ENCODE measurements at regions not wholly inside any gene's neighbourhood (a gene's known extent, or its start where the extent isn't known, plus 50 kb on each side); places are given as distances from the start of the nearest gene placed in this dataset.

DNA sequence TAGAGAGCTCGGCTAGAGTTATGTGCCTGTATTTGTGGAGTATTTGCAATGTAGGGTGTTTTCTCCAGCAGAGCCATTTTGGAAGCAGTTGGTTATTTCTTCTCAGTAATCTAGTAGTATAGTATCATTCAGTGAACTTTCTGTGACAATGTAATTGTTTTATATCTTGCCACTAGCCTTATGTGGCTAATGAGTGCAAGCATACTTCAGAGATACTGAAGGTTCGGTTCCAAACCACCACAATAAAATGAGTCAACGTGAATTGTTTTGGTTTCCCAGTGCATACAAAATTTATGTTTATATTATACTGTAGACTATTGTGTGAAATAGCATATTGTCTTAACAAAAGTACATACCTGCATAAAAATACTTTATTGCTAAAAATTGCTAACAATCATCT lies 286.9 kb upstream of the TBL1XR1 start:
- DNase-seq (ENCODE audit: low read depth) (no peak), FAIRE-seq (no peak)
- no peak overlapping the region for H3K4me3 ChIP-seq (ENCODE audit: low read depth, low read length)
- H3K27me3 ChIP-seq (ENCODE audit: control insufficient read depth, insufficient read depth, low read length) = no peaks in the 10 kb centered on the region
- TF ChIP-seq, protein P1, sequence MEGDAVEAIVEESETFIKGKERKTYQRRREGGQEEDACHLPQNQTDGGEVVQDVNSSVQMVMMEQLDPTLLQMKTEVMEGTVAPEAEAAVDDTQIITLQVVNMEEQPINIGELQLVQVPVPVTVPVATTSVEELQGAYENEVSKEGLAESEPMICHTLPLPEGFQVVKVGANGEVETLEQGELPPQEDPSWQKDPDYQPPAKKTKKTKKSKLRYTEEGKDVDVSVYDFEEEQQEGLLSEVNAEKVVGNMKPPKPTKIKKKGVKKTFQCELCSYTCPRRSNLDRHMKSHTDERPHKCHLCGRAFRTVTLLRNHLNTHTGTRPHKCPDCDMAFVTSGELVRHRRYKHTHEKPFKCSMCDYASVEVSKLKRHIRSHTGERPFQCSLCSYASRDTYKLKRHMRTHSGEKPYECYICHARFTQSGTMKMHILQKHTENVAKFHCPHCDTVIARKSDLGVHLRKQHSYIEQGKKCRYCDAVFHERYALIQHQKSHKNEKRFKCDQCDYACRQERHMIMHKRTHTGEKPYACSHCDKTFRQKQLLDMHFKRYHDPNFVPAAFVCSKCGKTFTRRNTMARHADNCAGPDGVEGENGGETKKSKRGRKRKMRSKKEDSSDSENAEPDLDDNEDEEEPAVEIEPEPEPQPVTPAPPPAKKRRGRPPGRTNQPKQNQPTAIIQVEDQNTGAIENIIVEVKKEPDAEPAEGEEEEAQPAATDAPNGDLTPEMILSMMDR (IDR thresholded peaks at IDR 0.05; ENCODE audit: insufficient read depth, low read length, severe bottlenecking) = no peak
- no peaks in the 10 kb centered on the region for H3K36me3 ChIP-seq (ENCODE audit: control insufficient read depth, insufficient read depth, low read length)

DNA sequence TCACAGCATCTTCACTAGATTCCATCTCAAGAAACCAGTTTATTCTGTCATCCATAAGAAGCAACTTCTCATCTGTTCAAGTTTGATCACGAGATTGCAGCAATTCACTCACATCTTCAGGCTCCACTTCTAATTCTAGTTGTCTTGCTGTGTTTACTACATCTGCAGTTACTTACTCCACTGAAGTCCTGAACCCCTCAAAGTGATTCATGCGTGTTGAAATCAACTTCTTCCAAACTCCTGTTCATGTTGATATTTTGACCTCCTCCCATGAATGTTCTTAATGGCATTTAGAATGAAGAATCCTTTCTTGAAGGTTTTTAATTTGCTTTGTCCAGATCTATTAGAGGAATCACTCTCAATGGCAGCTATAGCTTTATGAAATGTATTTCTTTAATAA lies 287.6 kb upstream of the TBL1XR1 start:
- FAIRE-seq = no peak

DNA sequence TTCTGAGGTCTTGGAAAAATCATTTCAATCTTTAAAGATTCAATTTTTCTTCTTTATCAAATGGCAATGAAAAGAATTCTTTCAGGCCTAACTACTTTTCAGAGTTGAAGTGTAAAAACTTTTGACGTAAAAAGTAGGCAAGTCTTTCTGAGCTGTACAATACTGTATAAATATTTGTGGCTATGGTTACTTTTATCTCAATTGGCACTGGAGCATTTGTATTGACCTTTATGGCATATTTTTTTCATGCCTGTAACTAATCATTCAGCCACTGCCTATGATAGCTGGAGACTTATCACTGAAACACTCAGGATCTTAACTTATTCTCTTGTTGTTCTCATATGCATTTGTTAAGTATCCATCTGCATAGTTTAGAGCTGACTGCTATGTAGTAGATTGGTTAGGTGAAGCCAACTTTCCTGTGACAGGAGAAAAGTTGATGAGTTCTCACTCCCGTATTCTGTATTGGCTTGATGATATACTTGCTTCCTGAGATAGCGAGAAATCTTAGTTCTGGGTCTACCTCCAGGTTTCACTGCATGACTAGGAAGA lies 290.4 kb upstream of the TBL1XR1 start:
- no peaks in the 10 kb centered on the region for H3K36me3 ChIP-seq (ENCODE audit: control insufficient read depth, insufficient read depth, low read length)
- DNase-seq (ENCODE audit: low read depth) (no peak), FAIRE-seq (no peak)
- TF ChIP-seq, protein P1 (IDR thresholded peaks at IDR 0.05; ENCODE audit: insufficient read depth, low read length, severe bottlenecking) = no peak
- H3K4me3 ChIP-seq (ENCODE audit: low read depth, low read length) = no peak overlapping the region
- no peaks in the 10 kb centered on the region for H3K27me3 ChIP-seq (ENCODE audit: control insufficient read depth, insufficient read depth, low read length)

More for the DNA sequence above, 287.6 kb upstream of the TBL1XR1 start:
- TF ChIP-seq, protein P1 (IDR thresholded peaks at IDR 0.05; ENCODE audit: insufficient read depth, low read length, severe bottlenecking) = no peak
- H3K4me3 ChIP-seq (ENCODE audit: low read depth, low read length) = no peak overlapping the region
- H3K27me3 ChIP-seq (ENCODE audit: control insufficient read depth, insufficient read depth, low read length) = no peaks in the 10 kb centered on the region
- H3K36me3 ChIP-seq (ENCODE audit: control insufficient read depth, insufficient read depth, low read length) = no peaks in the 10 kb centered on the region
- DNase-seq (ENCODE audit: low read depth) = no peak

DNA sequence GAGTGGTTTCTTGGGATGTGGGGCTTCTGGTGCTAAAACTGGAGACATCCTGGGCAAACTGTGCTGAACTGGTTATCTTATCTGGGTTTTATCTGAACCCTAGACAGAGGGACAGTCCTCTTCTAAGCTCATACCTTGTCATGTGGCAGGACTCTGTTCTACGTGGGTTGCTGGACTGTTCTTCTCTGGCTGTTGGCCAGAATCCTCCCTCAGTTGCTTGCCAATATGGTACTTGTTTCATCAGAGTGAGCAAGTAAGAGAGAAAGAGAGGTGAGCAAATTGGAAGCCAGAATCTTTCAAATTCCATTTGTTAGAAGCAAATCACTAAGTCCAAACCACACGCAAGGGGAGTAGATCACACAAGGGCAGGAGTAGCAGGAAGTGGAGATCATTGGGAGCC lies 291.5 kb upstream of the TBL1XR1 start:
- no peak for DNase-seq (ENCODE audit: low read depth)
- TF ChIP-seq, protein P1 (IDR thresholded peaks at IDR 0.05; ENCODE audit: insufficient read depth, low read length, severe bottlenecking) = no peak
- no peaks in the 10 kb centered on the region for H3K27me3 ChIP-seq (ENCODE audit: control insufficient read depth, insufficient read depth, low read length)
- H3K36me3 ChIP-seq (ENCODE audit: control insufficient read depth, insufficient read depth, low read length) = no peaks in the 10 kb centered on the region
- no peak overlapping the region for H3K4me3 ChIP-seq (ENCODE audit: low read depth, low read length)
- no peak for FAIRE-seq

DNA sequence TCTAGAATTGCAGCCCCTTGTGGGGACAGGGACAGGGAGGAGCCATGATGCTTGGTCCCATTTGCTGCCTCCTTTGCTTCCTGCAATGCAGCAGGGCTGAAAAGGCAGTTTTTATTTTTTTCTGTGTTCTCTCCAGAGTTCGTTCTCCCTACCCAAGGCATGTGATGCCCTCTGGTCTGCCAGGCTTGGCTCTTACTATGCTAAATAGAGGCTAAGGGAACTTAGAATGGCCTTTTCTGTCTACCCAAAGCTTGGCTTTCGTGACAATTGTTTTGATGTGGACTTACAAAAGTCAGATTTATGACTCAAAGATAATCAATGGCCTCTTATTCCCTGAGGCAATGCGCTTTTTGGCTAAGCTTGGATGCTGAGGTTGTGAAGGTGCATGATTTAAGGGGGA lies 293.3 kb upstream of the TBL1XR1 start:
- Histone ChIP-seq H3K4me3 (ENCODE audit: low read depth, low read length) (no peak overlapping the region), H3K27me3 (ENCODE audit: control insufficient read depth, insufficient read depth, low read length) (no peaks in the 10 kb centered on the region), H3K36me3 (ENCODE audit: control insufficient read depth, insufficient read depth, low read length) (no peaks in the 10 kb centered on the region)
- TF ChIP-seq, protein P1 (IDR thresholded peaks at IDR 0.05; ENCODE audit: insufficient read depth, low read length, severe bottlenecking) = no peak
- no peak for DNase-seq (ENCODE audit: low read depth)
- no peak for FAIRE-seq
